ENCODE measurements at regions not wholly inside any gene's neighbourhood (a gene's known extent, or its start where the extent isn't known, plus 50 kb on each side); places are given as distances from the start of the nearest gene placed in this dataset.

GRCh38 chr7:156074084-156074483, 261.8 kb upstream of the SHH start:
- TF ChIP-seq YY1 (IDR thresholded peaks at IDR 0.05; ENCODE audit: insufficient read depth, insufficient read length) (no peak), ZNF274 (IDR thresholded peaks at IDR 0.05; ENCODE audit: low read depth, low read length) (no peak), SUZ12 (IDR thresholded peaks at IDR 0.05; ENCODE audit: extremely low read depth, insufficient read depth, insufficient read length) (no peak)
